IMR-90 (cell line): ENCODE measurements at regions not wholly inside any gene's neighbourhood (a gene's known extent, or its start where the extent isn't known, plus 50 kb on each side); places are given as distances from the start of the nearest gene placed in this dataset.

Source experiments
- ATAC-seq: fragments of 200-7000 bp; cut with Tn5 transposase; 2 replicates; pipeline ENCODE4 v1.9.1; 2020; ENCODE audit warnings: low read depth, mild to moderate bottlenecking, moderate library complexity
- BruUV-seq: library from RNA; stranded (reverse); fragments of 400-500 nt; replicated peaks from 2 replicates; lab custom pipeline; 2021; lab: Mats Ljungman, UMichigan
- CTCF ChIA-PET: fragments of 300-600 bp; formaldehyde crosslinking; extraction: SDS; loops from one replicate; lab custom pipeline; 2021; ENCODE audit warnings: antibody characterized with exemption; lab: Yijun Ruan, JAX
- POLR2A ChIA-PET: fragments of 300-600 bp; sonication (Branson Sonifier 250); formaldehyde crosslinking; loops from one replicate; lab custom pipeline; 2022; ENCODE audit warnings: antibody characterized with exemption; ENCODE audit not compliant: unreplicated experiment; lab: Charles Lee
- DNase-seq: peaks from one replicate; pipeline ENCODE4 v3.0.0; 2013
- H2AFZ ChIP-seq: replicated peaks from 2 replicates; pipeline ENCODE3; 2013; ENCODE audit warnings: low read length, mild to moderate bottlenecking; ENCODE audit not compliant: poor library complexity
- H2AK5ac ChIP-seq: 2 replicates; pipeline ENCODE4 v1.6.1; 2013; ENCODE audit warnings: low read depth, low read length, inconsistent platforms
- H2AK9ac ChIP-seq: replicated peaks from 2 replicates; pipeline ENCODE3; 2013; ENCODE audit warnings: mild to moderate bottlenecking, low read depth, low read length, moderate library complexity; ENCODE audit not compliant: poor library complexity
- H2BK120ac ChIP-seq: 2 replicates; pipeline ENCODE4 v1.6.1; 2013; ENCODE audit warnings: low read depth, low read length, inconsistent platforms
- H2BK15ac ChIP-seq: 3 replicates; pipeline ENCODE4 v1.6.1; 2013; ENCODE audit warnings: low read depth, low read length, inconsistent platforms
- H2BK20ac ChIP-seq: 2 replicates; pipeline ENCODE4 v1.6.1; 2013; ENCODE audit warnings: low read depth, mild to moderate bottlenecking, inconsistent platforms, low read length, moderate library complexity
- H2BK5ac ChIP-seq: 2 replicates; pipeline ENCODE4 v1.6.1; 2013; ENCODE audit warnings: mild to moderate bottlenecking, low read depth, low read length, inconsistent platforms; ENCODE audit not compliant: poor library complexity, severe bottlenecking
- H3K14ac ChIP-seq: replicated peaks from 2 replicates; pipeline ENCODE4 v1.6.1; 2013; ENCODE audit warnings: low read depth, low read length, inconsistent platforms
- H3K18ac ChIP-seq: 2 replicates; pipeline ENCODE4 v1.6.1; 2013; ENCODE audit warnings: low read depth, low read length, control low read depth
- H3K23ac ChIP-seq: 2 replicates; pipeline ENCODE4 v1.6.1; 2013; ENCODE audit warnings: low read depth, low read length, inconsistent platforms
- H3K27ac ChIP-seq: 2 replicates; pipeline ENCODE4 v1.5.1; 2013; ENCODE audit warnings: mild to moderate bottlenecking, control low read depth, low read length; ENCODE audit not compliant: insufficient read depth
- H3K27me3 ChIP-seq: 2 replicates; pipeline ENCODE4 v1.6.1; 2013; ENCODE audit warnings: low read length; ENCODE audit not compliant: control insufficient read depth, insufficient read depth
- H3K36me3 ChIP-seq: 2 replicates; pipeline ENCODE4 v1.6.1; 2013; ENCODE audit warnings: low read length, mixed read lengths; ENCODE audit not compliant: control insufficient read depth, insufficient read depth
- H3K4ac ChIP-seq: 2 replicates; pipeline ENCODE4 v1.6.1; 2013; ENCODE audit warnings: low read depth, low read length, inconsistent platforms
- H3K4me1 ChIP-seq: 2 replicates; pipeline ENCODE4 v1.6.1; 2013; ENCODE audit warnings: low read length, mixed read lengths; ENCODE audit not compliant: control insufficient read depth, insufficient read depth
- H3K4me2 ChIP-seq: 2 replicates; pipeline ENCODE4 v1.6.1; 2013; ENCODE audit warnings: low read depth, mild to moderate bottlenecking, control low read depth, low read length, moderate library complexity
- H3K4me3 ChIP-seq: 2 replicates; pipeline ENCODE4 v1.5.1; 2013; ENCODE audit warnings: low read depth, mild to moderate bottlenecking, control low read depth, low read length, moderate library complexity; ENCODE audit not compliant: insufficient read depth
- H3K56ac ChIP-seq: 2 replicates; pipeline ENCODE4 v1.6.1; 2013; ENCODE audit warnings: low read length, inconsistent platforms; ENCODE audit not compliant: insufficient read depth; ENCODE audit errors: extremely low read depth
- H3K79me1 ChIP-seq, 2 experiments: 2 replicates each; pipeline ENCODE4 v1.6.1; 2013; ENCODE audit warnings: low read length in 2 of 2, inconsistent platforms in 1 of 2, low read depth in 1 of 2
- H3K9ac ChIP-seq: 2 replicates; pipeline ENCODE4 v1.6.1; 2013; ENCODE audit warnings: low read depth, low read length, control low read depth
- H3K9me1 ChIP-seq: 2 replicates; pipeline ENCODE4 v1.6.1; 2013; ENCODE audit warnings: low read length, inconsistent platforms; ENCODE audit not compliant: insufficient read depth
- H3K9me3 ChIP-seq: 2 replicates; pipeline ENCODE4 v1.6.1; 2013; ENCODE audit warnings: low read length; ENCODE audit not compliant: control insufficient read depth, insufficient read depth
- H4K20me1 ChIP-seq: 2 replicates; pipeline ENCODE4 v1.6.1; 2013; ENCODE audit warnings: low read length, inconsistent platforms; ENCODE audit not compliant: insufficient read depth
- H4K5ac ChIP-seq: 2 replicates; pipeline ENCODE4 v1.6.1; 2013; ENCODE audit warnings: mild to moderate bottlenecking, low read depth, low read length, control low read depth
- H4K8ac ChIP-seq, 2 experiments: 2 replicates each; pipeline ENCODE4 v1.6.1; 2013; ENCODE audit warnings: low read depth in 2 of 2, low read length in 2 of 2, control low read depth in 1 of 2, inconsistent platforms in 1 of 2
- H4K91ac ChIP-seq: 2 replicates; pipeline ENCODE4 v1.6.1; 2013; ENCODE audit warnings: low read depth, low read length, inconsistent platforms; ENCODE audit not compliant: insufficient read depth
- BHLHE40 ChIP-seq: fragments of 150-350 bp; IDR thresholded peaks from 2 replicates; pipeline ENCODE4 v1.6.1; 2016; ENCODE audit warnings: mild to moderate bottlenecking, low read depth, low read length
- MAFK ChIP-seq: IDR thresholded peaks from 2 replicates; pipeline ENCODE4 v1.6.1; 2012; ENCODE audit warnings: low read depth, low read length, improper control_type of control experiment
- MAZ ChIP-seq: IDR thresholded peaks from 2 replicates; pipeline ENCODE4 v1.6.1; 2012; ENCODE audit warnings: low read depth, mild to moderate bottlenecking, low read length, improper control_type of control experiment, moderate library complexity, borderline replicate concordance
- NFE2L2 ChIP-seq: fragments of 150-350 bp; IDR thresholded peaks from 2 replicates; pipeline ENCODE4 v1.6.1; 2016; ENCODE audit warnings: low read depth, mild to moderate bottlenecking, low read length
- RAD21 ChIP-seq: IDR thresholded peaks from 2 replicates; pipeline ENCODE4 v1.6.1; 2012; ENCODE audit warnings: low read length, improper control_type of control experiment
- RFX5 ChIP-seq: IDR thresholded peaks from 2 replicates; pipeline ENCODE4 v1.8.0; 2012; ENCODE audit warnings: low read depth, mild to moderate bottlenecking, low read length, moderate library complexity
- SMC3 ChIP-seq: fragments of 150-350 bp; IDR thresholded peaks from 2 replicates; pipeline ENCODE4 v1.6.1; 2016; ENCODE audit warnings: low read depth, mild to moderate bottlenecking, antibody characterized with exemption, low read length, moderate library complexity
- dilution Hi-C: fragments of 300-500 bp; cut with HindIII; formaldehyde crosslinking; loops from one replicate; pipeline ENCODE4 v1.14.3; 2018; ENCODE audit warnings: low sequenced_read_pairs; ENCODE audit not compliant: unreplicated experiment
- in situ Hi-C: fragments of 300-500 bp; cut with MboI; formaldehyde crosslinking; loops from 3 replicates; pipeline ENCODE4 v1.14.3; 2019; ENCODE audit warnings: low sequenced_read_pairs, inconsistent platforms, mixed read lengths
- intact Hi-C: fragments of 100-400 bp; cut with micrococcal nuclease; formaldehyde crosslinking; loops from 2 replicates; pipeline ENCODE4 v1.10.0; 2022
- TF ChIP-seq, protein P1 (sequence below): fragments of 150-350 bp; IDR thresholded peaks from 2 replicates; pipeline ENCODE4 v1.6.1; 2017; ENCODE audit warnings: mild to moderate bottlenecking, antibody characterized with exemption, low read length, low read depth
- TF ChIP-seq, protein P2 (sequence below): fragments of 150-350 bp; IDR thresholded peaks from 2 replicates; pipeline ENCODE4 v1.6.1; 2016; ENCODE audit warnings: low read depth, mild to moderate bottlenecking, low read length, moderate library complexity, borderline replicate concordance

DNA sequence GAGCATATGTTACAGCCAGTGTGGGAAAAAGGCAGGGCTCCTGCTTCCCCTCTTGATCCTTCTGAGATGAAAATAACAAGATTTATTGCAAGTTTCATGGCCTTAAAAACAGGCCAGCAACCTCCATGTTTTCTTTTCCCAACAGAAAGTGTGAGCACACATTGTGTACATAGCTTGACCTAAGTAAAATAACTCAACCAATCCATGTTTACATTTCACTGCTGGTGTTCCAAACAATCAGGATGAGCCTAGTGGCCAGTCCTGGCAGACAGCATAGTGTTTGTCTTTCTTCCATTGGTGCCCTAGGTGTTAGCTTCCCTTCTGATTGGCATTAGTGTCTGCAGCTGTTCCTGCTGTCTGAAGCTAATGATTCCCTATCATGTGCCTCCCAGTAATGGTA lies 847.7 kb downstream of the EPHA3 start:
- in situ Hi-C loops (no loop called here), intact Hi-C loops (no loop called here), dilution Hi-C loops (no loop called here)
- ChIA-PET POLR2A (no interaction called here), CTCF (no interaction called here)
- Histone ChIP-seq H2AFZ (no peak overlapping the region), H3K56ac (no peak overlapping the region), H2BK5ac (no peak overlapping the region), H2BK15ac (no peak overlapping the region), H3K4me3 (no peak overlapping the region), H3K18ac (no peak overlapping the region), H3K23ac (no peak overlapping the region), H4K91ac (no peak overlapping the region), H3K9me1 (no peaks in the 10 kb centered on the region), H3K27ac (no peak overlapping the region), H3K79me1 (no peaks in the 10 kb centered on the region), H3K9ac (no peak overlapping the region), H3K4me1 (no peaks in the 10 kb centered on the region), H2AK9ac (no peak overlapping the region), H3K9me3 (peaks cover 3% of the 10 kb centered on the region; the same call in 1 of the 2 replicates), H3K4me2 (no peak overlapping the region), H3K4ac (no peak overlapping the region), H3K14ac (no peak overlapping the region), H4K20me1 (no peaks in the 10 kb centered on the region), H2BK120ac (no peak overlapping the region), H2BK20ac (no peak overlapping the region), H4K8ac (no peak overlapping the region), H2AK5ac (no peak overlapping the region), H3K27me3 (no peaks in the 10 kb centered on the region), H3K36me3 (no peaks in the 10 kb centered on the region), H4K5ac (no peak overlapping the region)
- BruUV-seq: no TSS peak
- DNase-seq (no peak), ATAC-seq (peak; percentile 66)
- TF ChIP-seq, protein P1, sequence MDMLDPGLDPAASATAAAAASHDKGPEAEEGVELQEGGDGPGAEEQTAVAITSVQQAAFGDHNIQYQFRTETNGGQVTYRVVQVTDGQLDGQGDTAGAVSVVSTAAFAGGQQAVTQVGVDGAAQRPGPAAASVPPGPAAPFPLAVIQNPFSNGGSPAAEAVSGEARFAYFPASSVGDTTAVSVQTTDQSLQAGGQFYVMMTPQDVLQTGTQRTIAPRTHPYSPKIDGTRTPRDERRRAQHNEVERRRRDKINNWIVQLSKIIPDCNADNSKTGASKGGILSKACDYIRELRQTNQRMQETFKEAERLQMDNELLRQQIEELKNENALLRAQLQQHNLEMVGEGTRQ: no peak
- TF ChIP-seq RAD21 (no peak), RFX5 (no peak), BHLHE40 (no peak), MAFK (no peak), SMC3 (no peak), NFE2L2 (no peak), MAZ (no peak)
- TF ChIP-seq, protein P2, sequence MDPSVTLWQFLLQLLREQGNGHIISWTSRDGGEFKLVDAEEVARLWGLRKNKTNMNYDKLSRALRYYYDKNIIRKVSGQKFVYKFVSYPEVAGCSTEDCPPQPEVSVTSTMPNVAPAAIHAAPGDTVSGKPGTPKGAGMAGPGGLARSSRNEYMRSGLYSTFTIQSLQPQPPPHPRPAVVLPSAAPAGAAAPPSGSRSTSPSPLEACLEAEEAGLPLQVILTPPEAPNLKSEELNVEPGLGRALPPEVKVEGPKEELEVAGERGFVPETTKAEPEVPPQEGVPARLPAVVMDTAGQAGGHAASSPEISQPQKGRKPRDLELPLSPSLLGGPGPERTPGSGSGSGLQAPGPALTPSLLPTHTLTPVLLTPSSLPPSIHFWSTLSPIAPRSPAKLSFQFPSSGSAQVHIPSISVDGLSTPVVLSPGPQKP: no peak
